Caco-2 (cell line): ENCODE measurements at regions not wholly inside any gene's neighbourhood (a gene's known extent, or its start where the extent isn't known, plus 50 kb on each side); places are given as distances from the start of the nearest gene placed in this dataset.

Source experiments
- BruUV-seq: library from RNA; stranded (reverse); fragments of 400-500 nt; replicated peaks from 2 replicates; lab custom pipeline; 2021; lab: Mats Ljungman, UMichigan
- CTCF ChIA-PET: fragments of 300-600 bp; sonication (Branson Sonifier 250); formaldehyde crosslinking; loops from one replicate; lab custom pipeline; 2022; ENCODE audit warnings: antibody characterized with exemption; lab: Charles Lee
- POLR2A ChIA-PET: fragments of 300-600 bp; sonication (Branson Sonifier 250); formaldehyde crosslinking; loops from one replicate; lab custom pipeline; 2022; ENCODE audit warnings: antibody characterized with exemption; lab: Charles Lee
- DNase-seq, 2 experiments: peaks; one replicate each; pipeline versions ENCODE4 v3.0.0 to v3.0.0-alpha.2; 2020 to 2022
- H3K27me3 ChIP-seq: replicated peaks from 2 replicates; pipeline ENCODE4 v1.6.0; 2011; ENCODE audit warnings: low read length; ENCODE audit not compliant: control insufficient read depth, insufficient read depth
- H3K36me3 ChIP-seq: 2 replicates; pipeline ENCODE4 v1.5.1; 2011; ENCODE audit warnings: low read length; ENCODE audit not compliant: control insufficient read depth, insufficient read depth
- H3K4me1 ChIP-seq: fragments of 250-450 bp; sonication (Bioruptor Pico); 2 replicates; pipeline ENCODE4 v1.5.1; 2020; ENCODE audit warnings: mild to moderate bottlenecking
- H3K4me3 ChIP-seq: 2 replicates; pipeline ENCODE4 v1.5.1; 2011; ENCODE audit warnings: low read depth, mild to moderate bottlenecking, control low read depth, low read length
- H3K9me3 ChIP-seq: fragments of 250-450 bp; sonication (Bioruptor Pico); 2 replicates; pipeline ENCODE4 v1.5.1; 2020; ENCODE audit warnings: mild to moderate bottlenecking, moderate library complexity
- H3K27ac Mint-ChIP-seq: one replicate; pipeline ENCODE4 v1.8.0; 2022; ENCODE audit warnings: mixed read lengths; ENCODE audit not compliant: unreplicated experiment
- H3K27me3 Mint-ChIP-seq: one replicate; pipeline ENCODE4 v1.8.0; 2022; ENCODE audit warnings: mixed read lengths; ENCODE audit not compliant: insufficient read depth, unreplicated experiment
- H3K36me3 Mint-ChIP-seq: one replicate; pipeline ENCODE4 v1.8.0; 2022; ENCODE audit warnings: mild to moderate bottlenecking, mixed read lengths; ENCODE audit not compliant: insufficient read depth, unreplicated experiment
- H3K4me1 Mint-ChIP-seq: one replicate; pipeline ENCODE4 v1.8.0; 2022; ENCODE audit warnings: low read depth, mixed read lengths; ENCODE audit not compliant: unreplicated experiment
- H3K4me3 Mint-ChIP-seq: one replicate; pipeline ENCODE4 v1.8.0; 2022; ENCODE audit warnings: mild to moderate bottlenecking, moderate library complexity, mixed read lengths; ENCODE audit not compliant: unreplicated experiment
- H3K9me3 Mint-ChIP-seq: one replicate; pipeline ENCODE4 v1.8.0; 2022; ENCODE audit warnings: mixed read lengths; ENCODE audit not compliant: unreplicated experiment
- intact Hi-C: fragments of 100-400 bp; cut with micrococcal nuclease; formaldehyde crosslinking; loops from one replicate; pipeline ENCODE4 v1.10.0; 2022; ENCODE audit not compliant: unreplicated experiment
- TF ChIP-seq, protein P1 (sequence below), 2 experiments: fragments of 200-600 bp in 1 of 2; IDR thresholded peaks; 1 replicate in 1 of 2; 2 replicates in 1 of 2; pipeline versions ENCODE4 v1.5.1 to v1.8.0; 2011 to 2022; ENCODE audit warnings: antibody characterized with exemption in 1 of 2, control low read depth in 1 of 2, inconsistent platforms in 1 of 2, low read depth in 1 of 2, low read length in 1 of 2, mild to moderate bottlenecking in 1 of 2, moderate library complexity in 1 of 2; ENCODE audit not compliant: insufficient read depth in 1 of 2, severe bottlenecking in 1 of 2, unreplicated experiment in 1 of 2

DNA sequence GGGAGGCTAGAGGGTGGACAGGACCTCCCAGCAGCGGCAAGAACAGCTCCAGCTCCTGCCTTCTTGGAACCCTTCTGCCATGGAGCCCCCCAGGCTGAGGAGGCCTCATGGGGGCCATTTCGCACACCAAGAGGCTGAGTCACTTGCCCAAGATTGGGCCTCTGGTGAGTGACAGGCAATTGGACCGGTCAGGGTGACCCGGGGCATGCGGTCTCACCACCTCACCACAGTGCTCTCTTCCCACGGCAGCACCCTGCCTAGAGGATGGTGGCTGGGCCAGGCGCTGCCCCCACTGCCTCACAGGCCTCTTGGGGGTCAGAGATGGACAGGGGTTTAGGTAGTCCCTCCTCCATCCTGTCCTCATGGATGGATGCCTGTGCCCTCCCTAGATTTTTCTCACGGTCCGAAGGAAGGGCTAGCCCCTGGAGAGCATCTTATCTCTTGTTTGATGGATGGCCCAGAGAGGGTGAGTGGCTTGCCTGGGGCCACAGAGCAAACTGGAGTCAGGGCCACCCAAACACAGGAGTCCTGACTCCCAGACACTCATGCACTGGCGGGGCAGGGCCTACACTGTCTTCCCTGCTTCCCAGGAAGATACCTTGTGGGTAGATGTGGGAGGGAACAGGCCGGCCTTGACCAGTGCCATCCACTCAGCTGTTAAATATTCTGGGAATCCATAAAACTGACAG is 119.2 kb downstream of the INHBB start:
- intact Hi-C loops, result loop anchor here (10.0 kb wide), 1 partner anchor 240 kb away; the partner anchor contains the start of gene TMEM185B
- H3K27me3 Mint-ChIP-seq, result no peaks in the 10 kb centered on the region
- peak overlapping the region; percentile 84 for H3K27ac Mint-ChIP-seq
- POLR2A ChIA-PET, result interaction anchor here (0.7 to 1.6 kb wide), 5 partner anchors 22 to 610 kb away, joined by 3 to 9 read pairs (median 3); no protein-coding TSS in a partner anchor
- no peaks in the 10 kb centered on the region for H3K9me3 ChIP-seq
- peaks cover 40% of the 10 kb centered on the region for H3K4me1 ChIP-seq
- H3K9me3 Mint-ChIP-seq, result no peaks in the 10 kb centered on the region
- no peak for DNase-seq
- TF ChIP-seq, protein P1, sequence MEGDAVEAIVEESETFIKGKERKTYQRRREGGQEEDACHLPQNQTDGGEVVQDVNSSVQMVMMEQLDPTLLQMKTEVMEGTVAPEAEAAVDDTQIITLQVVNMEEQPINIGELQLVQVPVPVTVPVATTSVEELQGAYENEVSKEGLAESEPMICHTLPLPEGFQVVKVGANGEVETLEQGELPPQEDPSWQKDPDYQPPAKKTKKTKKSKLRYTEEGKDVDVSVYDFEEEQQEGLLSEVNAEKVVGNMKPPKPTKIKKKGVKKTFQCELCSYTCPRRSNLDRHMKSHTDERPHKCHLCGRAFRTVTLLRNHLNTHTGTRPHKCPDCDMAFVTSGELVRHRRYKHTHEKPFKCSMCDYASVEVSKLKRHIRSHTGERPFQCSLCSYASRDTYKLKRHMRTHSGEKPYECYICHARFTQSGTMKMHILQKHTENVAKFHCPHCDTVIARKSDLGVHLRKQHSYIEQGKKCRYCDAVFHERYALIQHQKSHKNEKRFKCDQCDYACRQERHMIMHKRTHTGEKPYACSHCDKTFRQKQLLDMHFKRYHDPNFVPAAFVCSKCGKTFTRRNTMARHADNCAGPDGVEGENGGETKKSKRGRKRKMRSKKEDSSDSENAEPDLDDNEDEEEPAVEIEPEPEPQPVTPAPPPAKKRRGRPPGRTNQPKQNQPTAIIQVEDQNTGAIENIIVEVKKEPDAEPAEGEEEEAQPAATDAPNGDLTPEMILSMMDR (IDR thresholded peaks at IDR 0.05; ENCODE audit: insufficient read depth in 1 of 2, low read depth in 1 of 2, low read length in 1 of 2, severe bottlenecking in 1 of 2, unreplicated experiment in 1 of 2), result no peak
- peak overlapping the region; percentile 72 for H3K4me3 Mint-ChIP-seq
- no peaks in the 10 kb centered on the region for H3K36me3 ChIP-seq
- H3K27me3 ChIP-seq, result no peaks in the 10 kb centered on the region
- BruUV-seq, result no TSS peak
- peaks cover 19% of the 10 kb centered on the region for H3K4me1 Mint-ChIP-seq
- CTCF ChIA-PET, result interaction anchor here (0.6 to 3.4 kb wide), 13 partner anchors 16 to 216 kb away, joined by 3 to 33 read pairs (median 3); no protein-coding TSS in a partner anchor
- no peak overlapping the region for H3K4me3 ChIP-seq
- peaks cover 6% of the 10 kb centered on the region for H3K36me3 Mint-ChIP-seq

DNA sequence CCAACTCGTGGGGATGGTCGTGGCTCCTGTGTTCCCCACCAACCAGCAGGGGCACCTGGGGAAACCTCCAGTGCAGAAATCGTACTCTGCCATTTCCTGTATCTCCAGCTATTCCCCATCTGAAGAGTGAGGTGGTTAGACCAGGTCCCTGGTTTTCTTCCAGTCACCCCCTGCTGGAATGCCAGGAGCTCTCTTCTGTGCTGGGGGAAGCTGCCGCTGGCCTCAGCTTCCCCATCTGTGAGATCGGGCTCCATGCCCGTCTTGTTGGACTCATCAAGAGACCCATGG is 119.7 kb downstream of the INHBB start:
- TF ChIP-seq, protein P1 (IDR thresholded peaks at IDR 0.05; ENCODE audit: insufficient read depth in 1 of 2, low read depth in 1 of 2, low read length in 1 of 2, severe bottlenecking in 1 of 2, unreplicated experiment in 1 of 2), result no peak
- H3K4me3 ChIP-seq, result peak overlapping the region; percentile 10; the same call in 1 of the 2 replicates
- TSS peak; percentile 80 for BruUV-seq
- no peaks in the 10 kb centered on the region for H3K36me3 ChIP-seq
- DNase-seq, result no peak
- peaks cover 22% of the 10 kb centered on the region for H3K4me1 Mint-ChIP-seq
- peak overlapping the region; percentile 72 for H3K4me3 Mint-ChIP-seq
- H3K9me3 Mint-ChIP-seq, result no peaks in the 10 kb centered on the region
- H3K36me3 Mint-ChIP-seq, result peaks cover 6% of the 10 kb centered on the region
- intact Hi-C loops, result loop anchor here (10.0 kb wide), 1 partner anchor 241 kb away; the partner anchor contains the start of gene TMEM185B
- peaks cover 45% of the 10 kb centered on the region for H3K4me1 ChIP-seq
- CTCF ChIA-PET, result interaction anchor here (0.6 to 3.4 kb wide), 13 partner anchors 16 to 215 kb away, joined by 3 to 33 read pairs (median 4); partner anchors contain the start of gene INHBB
- H3K27ac Mint-ChIP-seq, result peak overlapping the region; percentile 84
- no peaks in the 10 kb centered on the region for H3K27me3 Mint-ChIP-seq
- POLR2A ChIA-PET, result interaction anchor here (0.7 to 1.6 kb wide), 5 partner anchors 22 to 610 kb away, joined by 3 to 9 read pairs (median 3); no protein-coding TSS in a partner anchor
- H3K27me3 ChIP-seq, result no peaks in the 10 kb centered on the region
- no peaks in the 10 kb centered on the region for H3K9me3 ChIP-seq

DNA sequence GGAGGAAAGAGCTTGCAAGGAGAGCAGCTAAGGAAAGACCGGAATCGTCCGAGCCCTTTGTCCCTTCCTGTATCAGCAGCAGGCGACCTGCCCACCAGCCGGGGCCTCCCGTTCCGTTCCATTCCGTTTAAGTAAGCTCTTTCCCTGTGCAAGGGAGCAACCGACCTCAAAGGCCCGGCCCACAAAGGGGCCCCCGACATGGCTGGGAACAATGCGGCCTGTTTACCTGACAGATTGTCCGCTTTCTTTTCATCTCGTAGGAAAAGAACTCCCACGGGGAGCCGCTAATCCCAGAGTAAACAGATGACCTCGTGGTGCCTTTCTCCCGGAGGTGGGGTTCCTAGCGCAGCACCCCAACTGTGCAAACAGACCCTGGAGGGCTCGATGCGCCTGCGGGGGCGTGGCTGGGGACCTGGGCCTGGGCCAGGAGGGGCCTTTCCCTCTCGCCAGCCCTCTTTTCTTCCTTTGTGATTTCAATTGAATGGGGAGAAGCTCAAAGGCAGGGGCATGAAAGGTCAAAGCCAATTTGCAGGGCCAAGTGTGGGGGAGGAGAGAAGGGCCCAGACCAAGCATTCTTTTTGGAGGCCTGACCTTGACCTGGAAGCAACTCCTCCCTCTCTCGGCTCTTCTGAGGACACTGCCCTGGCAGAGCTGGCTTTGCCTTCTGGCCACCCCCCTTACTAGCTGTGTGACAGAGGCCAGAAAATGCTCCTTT is 120.2 kb downstream of the INHBB start:
- POLR2A ChIA-PET, result interaction anchor here (0.6 to 1.6 kb wide), 6 partner anchors 23 to 609 kb away, joined by 3 to 9 read pairs (median 3); no protein-coding TSS in a partner anchor
- Mint-ChIP-seq H3K9me3 (no peaks in the 10 kb centered on the region), H3K27me3 (no peaks in the 10 kb centered on the region), H3K27ac (peak overlapping the region; percentile 84), H3K4me1 (peaks cover 22% of the 10 kb centered on the region), H3K4me3 (peak overlapping the region; percentile 72), H3K36me3 (peaks cover 6% of the 10 kb centered on the region)
- Histone ChIP-seq H3K4me1 (peaks cover 46% of the 10 kb centered on the region), H3K36me3 (no peaks in the 10 kb centered on the region), H3K27me3 (no peaks in the 10 kb centered on the region), H3K9me3 (no peaks in the 10 kb centered on the region), H3K4me3 (peak overlapping the region; percentile 10)
- intact Hi-C loops, result loop anchor here (1.0 to 10.0 kb wide), 5 partner anchors 23 to 241 kb away; partner anchors contain the start of gene TMEM185B
- no TSS peak for BruUV-seq
- peak; percentile 95 to 97 for DNase-seq
- CTCF ChIA-PET, result interaction anchor here (0.6 to 3.4 kb wide), 12 partner anchors 25 to 215 kb away, joined by 3 to 33 read pairs (median 4); partner anchors contain the start of gene INHBB
- TF ChIP-seq, protein P1 (IDR thresholded peaks at IDR 0.05; ENCODE audit: insufficient read depth in 1 of 2, low read depth in 1 of 2, low read length in 1 of 2, severe bottlenecking in 1 of 2, unreplicated experiment in 1 of 2), result no peak
